ENCODE measurements at regions not wholly inside any gene's neighbourhood (a gene's known extent, or its start where the extent isn't known, plus 50 kb on each side); places are given as distances from the start of the nearest gene placed in this dataset.

GRCh38 chr4:23956601-23957364 lies 66.9 kb upstream of the PPARGC1A start:
- Mint-ChIP-seq H3K4me1 (peaks cover 6% of the 10 kb centered on the region), H3K27ac (peak overlapping the region; percentile 29; the same call in 1 of the 2 replicates), H3K27me3 (ENCODE audit: low read depth) (no peaks in the 10 kb centered on the region), H3K4me3 (no peak overlapping the region), H3K36me3 (peaks cover 3% of the 10 kb centered on the region; the same call in 1 of the 2 replicates), H3K9me3 (peaks cover 12% of the 10 kb centered on the region)
- ChIA-PET CTCF (interaction anchor here (1.8 to 2.0 kb wide), 2 partner anchors 24 to 76 kb away, joined by 5 read pairs; no protein-coding TSS in a partner anchor), POLR2A (no interaction called here)
- TF ChIP-seq ETV6 (CRISPR knock-in tag; IDR thresholded peaks at IDR 0.05) (no peak), GTF2I (CRISPR knock-in tag; conservative IDR thresholded peaks at IDR 0.05) (no peak), SOX15 (CRISPR knock-in tag; IDR thresholded peaks at IDR 0.05) (no peak), MXD4 (CRISPR knock-in tag; IDR thresholded peaks at IDR 0.05; ENCODE audit: borderline replicate concordance) (no peak), MYBL2 (CRISPR knock-in tag; IDR thresholded peaks at IDR 0.05) (no peak), JUN (CRISPR knock-in tag; IDR thresholded peaks at IDR 0.05) (no peak), OVOL2 (CRISPR knock-in tag; IDR thresholded peaks at IDR 0.05; ENCODE audit: borderline replicate concordance) (no peak), PRRX2 (CRISPR knock-in tag; IDR thresholded peaks at IDR 0.05) (no peak), SMAD3 (CRISPR knock-in tag; IDR thresholded peaks at IDR 0.05; ENCODE audit: borderline replicate concordance) (no peak), RELA (CRISPR knock-in tag; IDR thresholded peaks at IDR 0.05; ENCODE audit: borderline replicate concordance) (no peak), ZNF396 (CRISPR knock-in tag; IDR thresholded peaks at IDR 0.05; ENCODE audit: borderline replicate concordance) (no peak), ZNF416 (CRISPR knock-in tag; IDR thresholded peaks at IDR 0.05) (no peak), RORB (CRISPR knock-in tag; IDR thresholded peaks at IDR 0.05) (no peak), ELF4 (CRISPR knock-in tag; IDR thresholded peaks at IDR 0.05; ENCODE audit: low read depth) (no peak)
- TF ChIP-seq, protein P1, sequence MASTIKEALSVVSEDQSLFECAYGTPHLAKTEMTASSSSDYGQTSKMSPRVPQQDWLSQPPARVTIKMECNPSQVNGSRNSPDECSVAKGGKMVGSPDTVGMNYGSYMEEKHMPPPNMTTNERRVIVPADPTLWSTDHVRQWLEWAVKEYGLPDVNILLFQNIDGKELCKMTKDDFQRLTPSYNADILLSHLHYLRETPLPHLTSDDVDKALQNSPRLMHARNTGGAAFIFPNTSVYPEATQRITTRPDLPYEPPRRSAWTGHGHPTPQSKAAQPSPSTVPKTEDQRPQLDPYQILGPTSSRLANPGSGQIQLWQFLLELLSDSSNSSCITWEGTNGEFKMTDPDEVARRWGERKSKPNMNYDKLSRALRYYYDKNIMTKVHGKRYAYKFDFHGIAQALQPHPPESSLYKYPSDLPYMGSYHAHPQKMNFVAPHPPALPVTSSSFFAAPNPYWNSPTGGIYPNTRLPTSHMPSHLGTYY (CRISPR knock-in tag; IDR thresholded peaks at IDR 0.05) = no peak
- TF ChIP-seq, protein P2, sequence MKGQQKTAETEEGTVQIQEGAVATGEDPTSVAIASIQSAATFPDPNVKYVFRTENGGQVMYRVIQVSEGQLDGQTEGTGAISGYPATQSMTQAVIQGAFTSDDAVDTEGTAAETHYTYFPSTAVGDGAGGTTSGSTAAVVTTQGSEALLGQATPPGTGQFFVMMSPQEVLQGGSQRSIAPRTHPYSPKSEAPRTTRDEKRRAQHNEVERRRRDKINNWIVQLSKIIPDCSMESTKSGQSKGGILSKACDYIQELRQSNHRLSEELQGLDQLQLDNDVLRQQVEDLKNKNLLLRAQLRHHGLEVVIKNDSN (CRISPR knock-in tag; IDR thresholded peaks at IDR 0.05) = no peak
- TF ChIP-seq, protein P3, sequence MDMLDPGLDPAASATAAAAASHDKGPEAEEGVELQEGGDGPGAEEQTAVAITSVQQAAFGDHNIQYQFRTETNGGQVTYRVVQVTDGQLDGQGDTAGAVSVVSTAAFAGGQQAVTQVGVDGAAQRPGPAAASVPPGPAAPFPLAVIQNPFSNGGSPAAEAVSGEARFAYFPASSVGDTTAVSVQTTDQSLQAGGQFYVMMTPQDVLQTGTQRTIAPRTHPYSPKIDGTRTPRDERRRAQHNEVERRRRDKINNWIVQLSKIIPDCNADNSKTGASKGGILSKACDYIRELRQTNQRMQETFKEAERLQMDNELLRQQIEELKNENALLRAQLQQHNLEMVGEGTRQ (CRISPR knock-in tag; IDR thresholded peaks at IDR 0.05) = no peak
- TF ChIP-seq, protein P4, sequence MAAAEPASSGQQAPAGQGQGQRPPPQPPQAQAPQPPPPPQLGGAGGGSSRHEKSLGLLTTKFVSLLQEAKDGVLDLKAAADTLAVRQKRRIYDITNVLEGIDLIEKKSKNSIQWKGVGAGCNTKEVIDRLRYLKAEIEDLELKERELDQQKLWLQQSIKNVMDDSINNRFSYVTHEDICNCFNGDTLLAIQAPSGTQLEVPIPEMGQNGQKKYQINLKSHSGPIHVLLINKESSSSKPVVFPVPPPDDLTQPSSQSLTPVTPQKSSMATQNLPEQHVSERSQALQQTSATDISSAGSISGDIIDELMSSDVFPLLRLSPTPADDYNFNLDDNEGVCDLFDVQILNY (CRISPR knock-in tag; IDR thresholded peaks at IDR 0.05) = no peak
- DNase-seq (ENCODE audit: low spot score) (no peak), ATAC-seq (0 out of 2 replicates have a peak, but pooled peaks have one; percentile 22)

GRCh38 chr4:23952258-23952657 lies 62.4 kb upstream of the PPARGC1A start:
- DNase-seq (ENCODE audit: low spot score) (no peak), ATAC-seq (peak; percentile 52; the same call in 1 of the 2 replicates)
- no peaks in the 10 kb centered on the region for H3K27me3 Mint-ChIP-seq (ENCODE audit: low read depth)
- H3K4me1 Mint-ChIP-seq = peaks cover 24% of the 10 kb centered on the region
- peaks cover 3% of the 10 kb centered on the region; the same call in 1 of the 2 replicates for H3K36me3 Mint-ChIP-seq
- ChIA-PET CTCF (no interaction called here), POLR2A (no interaction called here)
- no peak overlapping the region for H3K4me3 Mint-ChIP-seq
- TF ChIP-seq ZNF416 (CRISPR knock-in tag; IDR thresholded peaks at IDR 0.05) (no peak), FOXK1 (CRISPR knock-in tag; IDR thresholded peaks at IDR 0.05) (no peak)
- peaks cover 22% of the 10 kb centered on the region for H3K9me3 Mint-ChIP-seq
- no peak overlapping the region for H3K27ac Mint-ChIP-seq

DNA sequence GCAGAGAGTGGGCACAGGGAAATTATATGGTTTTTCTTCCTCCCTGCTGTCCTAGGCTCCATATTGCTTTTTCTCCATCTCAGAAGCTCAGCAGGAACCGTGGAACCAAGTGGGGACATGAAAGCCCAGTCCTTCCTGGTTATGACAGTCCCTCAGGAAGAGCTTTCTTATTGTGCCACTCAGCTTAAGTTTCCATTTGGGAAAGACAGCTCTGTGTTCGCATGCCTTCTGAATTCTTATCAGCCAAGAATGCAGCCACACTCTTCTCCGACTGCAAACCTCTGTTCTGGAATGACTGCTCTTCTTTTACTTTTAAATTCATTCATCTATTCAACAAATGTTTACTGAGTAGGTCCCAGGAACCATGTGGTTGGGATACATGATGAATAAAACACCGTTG lies 58.0 kb upstream of the PPARGC1A start:
- peaks cover 13% of the 10 kb centered on the region for H3K9me3 Mint-ChIP-seq
- H3K4me3 Mint-ChIP-seq = no peak overlapping the region
- POLR2A ChIA-PET = no interaction called here
- ATAC-seq (no peak), DNase-seq (ENCODE audit: low spot score) (no peak)
- CTCF ChIA-PET = interaction anchor here (1.2 to 2.5 kb wide), 2 partner anchors 15 to 19 kb away, joined by 3 to 17 read pairs; no protein-coding TSS in a partner anchor
- no peak for TF ChIP-seq TEAD1 (CRISPR knock-in tag; IDR thresholded peaks at IDR 0.05)
- TF ChIP-seq, protein P5, sequence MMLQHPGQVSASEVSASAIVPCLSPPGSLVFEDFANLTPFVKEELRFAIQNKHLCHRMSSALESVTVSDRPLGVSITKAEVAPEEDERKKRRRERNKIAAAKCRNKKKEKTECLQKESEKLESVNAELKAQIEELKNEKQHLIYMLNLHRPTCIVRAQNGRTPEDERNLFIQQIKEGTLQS (CRISPR knock-in tag; conservative IDR thresholded peaks at IDR 0.05) = no peak
- TF ChIP-seq ATF6 (CRISPR knock-in tag; IDR thresholded peaks at IDR 0.05) = no peak
- no peak for TF ChIP-seq PRRX2 (CRISPR knock-in tag; IDR thresholded peaks at IDR 0.05)
- no peak for TF ChIP-seq ZNF396 (CRISPR knock-in tag; IDR thresholded peaks at IDR 0.05; ENCODE audit: borderline replicate concordance)
- TF ChIP-seq ETV6 (CRISPR knock-in tag; IDR thresholded peaks at IDR 0.05) = no peak
- TF ChIP-seq CREM (CRISPR knock-in tag; IDR thresholded peaks at IDR 0.05) = no peak
- TF ChIP-seq SMAD4 (CRISPR knock-in tag; IDR thresholded peaks at IDR 0.05) = no peak
- no peak for TF ChIP-seq ATF1 (CRISPR knock-in tag; IDR thresholded peaks at IDR 0.05)
- no peaks in the 10 kb centered on the region for H3K27me3 Mint-ChIP-seq (ENCODE audit: low read depth)
- no peaks in the 10 kb centered on the region for H3K36me3 Mint-ChIP-seq
- H3K27ac Mint-ChIP-seq = no peak overlapping the region
- H3K4me1 Mint-ChIP-seq = peaks cover 26% of the 10 kb centered on the region
